GM23338 (cell line): ENCODE measurements at regions not wholly inside any gene's neighbourhood (a gene's known extent, or its start where the extent isn't known, plus 50 kb on each side); places are given as distances from the start of the nearest gene placed in this dataset.

Experiments
- POLR2AphosphoS5 ChIP-seq: IDR thresholded peaks from 2 replicates; pipeline ENCODE4 v1.6.1; 2016; ENCODE audit warnings: antibody characterized with exemption, low read depth
- ZNF114 ChIP-seq: fragments of 250-450 bp; sonication (Bioruptor Pico); IDR thresholded peaks from 2 replicates; pipeline ENCODE4 v1.5.0; 2020; ENCODE audit warnings: mild to moderate bottlenecking, moderate library complexity
- TF ChIP-seq, protein P1 (sequence below), 2 experiments: fragments of 200-600 bp in 1 of 2; sonication (generic) in 1 of 2; conservative IDR thresholded peaks; 2 replicates each; pipeline versions ENCODE4 v1.5.1 to v1.6.1; 2016 to 2017; ENCODE audit warnings: antibody characterized with exemption in 2 of 2, low read depth in 2 of 2, mild to moderate bottlenecking in 2 of 2, moderate library complexity in 1 of 2
- TF ChIP-seq, protein P2 (sequence below): IDR thresholded peaks from one replicate; pipeline ENCODE4 v1.6.1; 2018; ENCODE audit warnings: antibody characterized with exemption; ENCODE audit not compliant: unreplicated experiment

DNA sequence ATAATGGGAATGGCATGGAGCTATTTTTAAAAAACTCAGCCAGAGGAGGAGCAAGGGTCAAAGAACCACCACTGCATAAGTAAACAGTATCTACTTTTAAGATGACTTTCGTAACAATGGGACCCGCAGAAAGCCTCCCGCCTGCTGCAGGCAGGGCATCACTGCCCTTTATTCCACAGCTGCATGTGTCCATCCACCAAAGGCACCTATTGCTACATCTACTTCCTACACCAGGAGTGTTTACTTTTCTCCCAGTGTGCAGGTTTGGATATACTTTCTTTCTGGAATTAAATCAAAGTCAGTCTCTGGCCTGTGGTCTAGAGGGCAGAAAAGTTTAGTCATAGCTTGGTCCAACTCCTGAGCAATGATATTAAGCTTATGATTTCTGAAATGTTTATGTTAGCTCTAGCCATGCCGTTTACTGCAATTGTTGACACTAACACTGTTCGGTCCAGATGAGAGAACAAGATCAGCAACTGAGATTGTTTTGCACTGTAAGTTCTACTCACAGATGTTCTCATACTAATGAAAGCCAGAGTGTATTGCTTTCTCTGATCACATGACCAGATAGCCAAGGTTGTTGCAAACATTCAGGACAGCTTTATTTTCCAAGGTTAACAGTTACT, 391.5 kb downstream of the FGF10 start:
- no peak for TF ChIP-seq POLR2AphosphoS5
- TF ChIP-seq, protein P1, sequence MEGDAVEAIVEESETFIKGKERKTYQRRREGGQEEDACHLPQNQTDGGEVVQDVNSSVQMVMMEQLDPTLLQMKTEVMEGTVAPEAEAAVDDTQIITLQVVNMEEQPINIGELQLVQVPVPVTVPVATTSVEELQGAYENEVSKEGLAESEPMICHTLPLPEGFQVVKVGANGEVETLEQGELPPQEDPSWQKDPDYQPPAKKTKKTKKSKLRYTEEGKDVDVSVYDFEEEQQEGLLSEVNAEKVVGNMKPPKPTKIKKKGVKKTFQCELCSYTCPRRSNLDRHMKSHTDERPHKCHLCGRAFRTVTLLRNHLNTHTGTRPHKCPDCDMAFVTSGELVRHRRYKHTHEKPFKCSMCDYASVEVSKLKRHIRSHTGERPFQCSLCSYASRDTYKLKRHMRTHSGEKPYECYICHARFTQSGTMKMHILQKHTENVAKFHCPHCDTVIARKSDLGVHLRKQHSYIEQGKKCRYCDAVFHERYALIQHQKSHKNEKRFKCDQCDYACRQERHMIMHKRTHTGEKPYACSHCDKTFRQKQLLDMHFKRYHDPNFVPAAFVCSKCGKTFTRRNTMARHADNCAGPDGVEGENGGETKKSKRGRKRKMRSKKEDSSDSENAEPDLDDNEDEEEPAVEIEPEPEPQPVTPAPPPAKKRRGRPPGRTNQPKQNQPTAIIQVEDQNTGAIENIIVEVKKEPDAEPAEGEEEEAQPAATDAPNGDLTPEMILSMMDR (conservative IDR thresholded peaks at IDR 0.05; ENCODE audit: low read depth in 2 of 2): no peak
- TF ChIP-seq, protein P2, sequence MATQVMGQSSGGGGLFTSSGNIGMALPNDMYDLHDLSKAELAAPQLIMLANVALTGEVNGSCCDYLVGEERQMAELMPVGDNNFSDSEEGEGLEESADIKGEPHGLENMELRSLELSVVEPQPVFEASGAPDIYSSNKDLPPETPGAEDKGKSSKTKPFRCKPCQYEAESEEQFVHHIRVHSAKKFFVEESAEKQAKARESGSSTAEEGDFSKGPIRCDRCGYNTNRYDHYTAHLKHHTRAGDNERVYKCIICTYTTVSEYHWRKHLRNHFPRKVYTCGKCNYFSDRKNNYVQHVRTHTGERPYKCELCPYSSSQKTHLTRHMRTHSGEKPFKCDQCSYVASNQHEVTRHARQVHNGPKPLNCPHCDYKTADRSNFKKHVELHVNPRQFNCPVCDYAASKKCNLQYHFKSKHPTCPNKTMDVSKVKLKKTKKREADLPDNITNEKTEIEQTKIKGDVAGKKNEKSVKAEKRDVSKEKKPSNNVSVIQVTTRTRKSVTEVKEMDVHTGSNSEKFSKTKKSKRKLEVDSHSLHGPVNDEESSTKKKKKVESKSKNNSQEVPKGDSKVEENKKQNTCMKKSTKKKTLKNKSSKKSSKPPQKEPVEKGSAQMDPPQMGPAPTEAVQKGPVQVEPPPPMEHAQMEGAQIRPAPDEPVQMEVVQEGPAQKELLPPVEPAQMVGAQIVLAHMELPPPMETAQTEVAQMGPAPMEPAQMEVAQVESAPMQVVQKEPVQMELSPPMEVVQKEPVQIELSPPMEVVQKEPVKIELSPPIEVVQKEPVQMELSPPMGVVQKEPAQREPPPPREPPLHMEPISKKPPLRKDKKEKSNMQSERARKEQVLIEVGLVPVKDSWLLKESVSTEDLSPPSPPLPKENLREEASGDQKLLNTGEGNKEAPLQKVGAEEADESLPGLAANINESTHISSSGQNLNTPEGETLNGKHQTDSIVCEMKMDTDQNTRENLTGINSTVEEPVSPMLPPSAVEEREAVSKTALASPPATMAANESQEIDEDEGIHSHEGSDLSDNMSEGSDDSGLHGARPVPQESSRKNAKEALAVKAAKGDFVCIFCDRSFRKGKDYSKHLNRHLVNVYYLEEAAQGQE: no peak
- TF ChIP-seq ZNF114: no peak
